OCI-LY7 (cell line): ENCODE measurements at regions not wholly inside any gene's neighbourhood (a gene's known extent, or its start where the extent isn't known, plus 50 kb on each side); places are given as distances from the start of the nearest gene placed in this dataset.

Experiments used
- BruUV-seq: library from RNA; stranded (reverse); fragments of 400-500 nt; replicated peaks from 2 replicates; lab custom pipeline; 2021; lab: Mats Ljungman, UMichigan
- CTCF ChIA-PET: fragments of 300-600 bp; sonication (Branson Sonifier 250); formaldehyde crosslinking; loops from one replicate; lab custom pipeline; 2022; ENCODE audit warnings: antibody characterized with exemption; ENCODE audit not compliant: unreplicated experiment; lab: Charles Lee
- POLR2A ChIA-PET: fragments of 300-600 bp; sonication (Branson Sonifier 250); formaldehyde crosslinking; loops from one replicate; lab custom pipeline; 2022; ENCODE audit warnings: antibody characterized with exemption; lab: Charles Lee
- DNase-seq: peaks from one replicate; pipeline ENCODE4 v3.0.0-alpha.2; 2015; ENCODE audit warnings: low spot score
- H2AFZ ChIP-seq: fragments of 200-600 bp; sonication (generic), shearing (Covaris generic); 2 replicates; pipeline ENCODE4 v1.6.1; 2014; ENCODE audit warnings: mild to moderate bottlenecking, antibody characterized with exemption, low read length, moderate library complexity
- H3K27ac ChIP-seq: fragments of 200-600 bp; sonication (generic); 2 replicates; pipeline ENCODE4 v1.5.1; 2014; ENCODE audit warnings: mixed run types, low read depth, mild to moderate bottlenecking, moderate library complexity, low read length, inconsistent platforms; ENCODE audit not compliant: poor library complexity, severe bottlenecking
- H3K36me3 ChIP-seq: fragments of 200-600 bp; sonication (generic); 2 replicates; pipeline ENCODE4 v1.6.1; 2014; ENCODE audit warnings: mild to moderate bottlenecking, antibody characterized with exemption, low read length, moderate library complexity, mixed read lengths; ENCODE audit not compliant: insufficient read depth
- H3K4me1 ChIP-seq: fragments of 200-600 bp; sonication (generic); 2 replicates; pipeline ENCODE4 v1.5.1; 2014; ENCODE audit warnings: mild to moderate bottlenecking, low read length; ENCODE audit not compliant: insufficient read depth, poor library complexity, severe bottlenecking
- H3K4me2 ChIP-seq: fragments of 200-600 bp; sonication (generic); 2 replicates; pipeline ENCODE4 v1.6.1; 2014; ENCODE audit warnings: mild to moderate bottlenecking, low read length
- H3K4me3 ChIP-seq: fragments of 200-600 bp; sonication (generic); 2 replicates; pipeline ENCODE4 v1.5.1; 2014; ENCODE audit warnings: mild to moderate bottlenecking, low read depth, low read length; ENCODE audit not compliant: poor library complexity, severe bottlenecking
- H3K79me2 ChIP-seq: fragments of 200-600 bp; sonication (generic); 2 replicates; pipeline ENCODE4 v1.6.1; 2016; ENCODE audit warnings: low read depth, mild to moderate bottlenecking, low read length, moderate library complexity, mixed read lengths; ENCODE audit not compliant: insufficient read depth
- H3K9me2 ChIP-seq: fragments of 200-600 bp; sonication (generic); 2 replicates; pipeline ENCODE4 v1.6.1; 2016; ENCODE audit warnings: mild to moderate bottlenecking, low read length, mixed read lengths; ENCODE audit not compliant: insufficient read depth
- H3K9me3 ChIP-seq: fragments of 200-600 bp; sonication (generic); 2 replicates; pipeline ENCODE4 v1.6.1; 2014; ENCODE audit warnings: mild to moderate bottlenecking, mixed run types, low read length, mixed read lengths
- H4K20me1 ChIP-seq: fragments of 200-600 bp; sonication (generic); 2 replicates; pipeline ENCODE4 v1.6.1; 2014; ENCODE audit warnings: mild to moderate bottlenecking, antibody characterized with exemption, low read length, moderate library complexity, mixed read lengths; ENCODE audit not compliant: insufficient read depth
- EZH2phosphoT487 ChIP-seq: fragments of 200-600 bp; sonication (generic); IDR thresholded peaks from 2 replicates; pipeline ENCODE4 v1.6.1; 2018; ENCODE audit warnings: low read depth, borderline replicate concordance, mild to moderate bottlenecking, mixed run types, antibody characterized with exemption, low read length, moderate library complexity, mixed read lengths
- intact Hi-C: fragments of 100-400 bp; cut with micrococcal nuclease; formaldehyde crosslinking; loops from one replicate; pipeline ENCODE4 v1.10.0; 2022; ENCODE audit not compliant: unreplicated experiment
- TF ChIP-seq, protein P1 (sequence below): fragments of 200-600 bp; sonication (generic); conservative IDR thresholded peaks from 2 replicates; pipeline ENCODE4 v1.5.1; 2014; ENCODE audit warnings: mild to moderate bottlenecking, antibody characterized with exemption, low read length, moderate library complexity, mixed read lengths

DNA sequence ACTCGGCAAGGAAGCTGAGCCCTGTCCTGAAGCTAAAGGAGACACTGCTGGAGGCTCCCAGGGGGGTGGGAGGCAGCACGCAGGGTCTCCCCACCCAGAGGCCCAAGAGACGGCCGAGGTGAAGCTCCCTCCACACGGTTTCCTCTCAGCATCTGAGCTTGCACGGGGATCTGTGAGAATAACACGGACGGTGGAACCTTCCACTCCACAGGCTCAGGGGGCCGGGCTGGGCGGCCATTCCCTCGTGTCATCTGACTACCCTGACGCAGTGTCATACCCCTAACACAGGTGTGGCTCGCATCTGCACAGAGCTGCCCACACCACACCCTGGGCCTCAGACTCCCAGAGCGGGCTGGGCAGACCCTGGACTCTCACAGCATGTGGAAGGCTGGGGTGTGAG lies 409.7 kb downstream of the SHANK2 start:
- H3K4me2 ChIP-seq = no peak overlapping the region
- no peak overlapping the region for H3K27ac ChIP-seq
- DNase-seq = no peak
- no TSS peak for BruUV-seq
- ChIA-PET POLR2A (no interaction called here), CTCF (no interaction called here)
- TF ChIP-seq, protein P1, sequence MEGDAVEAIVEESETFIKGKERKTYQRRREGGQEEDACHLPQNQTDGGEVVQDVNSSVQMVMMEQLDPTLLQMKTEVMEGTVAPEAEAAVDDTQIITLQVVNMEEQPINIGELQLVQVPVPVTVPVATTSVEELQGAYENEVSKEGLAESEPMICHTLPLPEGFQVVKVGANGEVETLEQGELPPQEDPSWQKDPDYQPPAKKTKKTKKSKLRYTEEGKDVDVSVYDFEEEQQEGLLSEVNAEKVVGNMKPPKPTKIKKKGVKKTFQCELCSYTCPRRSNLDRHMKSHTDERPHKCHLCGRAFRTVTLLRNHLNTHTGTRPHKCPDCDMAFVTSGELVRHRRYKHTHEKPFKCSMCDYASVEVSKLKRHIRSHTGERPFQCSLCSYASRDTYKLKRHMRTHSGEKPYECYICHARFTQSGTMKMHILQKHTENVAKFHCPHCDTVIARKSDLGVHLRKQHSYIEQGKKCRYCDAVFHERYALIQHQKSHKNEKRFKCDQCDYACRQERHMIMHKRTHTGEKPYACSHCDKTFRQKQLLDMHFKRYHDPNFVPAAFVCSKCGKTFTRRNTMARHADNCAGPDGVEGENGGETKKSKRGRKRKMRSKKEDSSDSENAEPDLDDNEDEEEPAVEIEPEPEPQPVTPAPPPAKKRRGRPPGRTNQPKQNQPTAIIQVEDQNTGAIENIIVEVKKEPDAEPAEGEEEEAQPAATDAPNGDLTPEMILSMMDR = no peak
- TF ChIP-seq EZH2phosphoT487 = no peak
- intact Hi-C loops = no loop called here
- H3K4me3 ChIP-seq = no peak overlapping the region
- no peaks in the 10 kb centered on the region for H3K9me3 ChIP-seq
- H3K79me2 ChIP-seq = no peaks in the 10 kb centered on the region
- H4K20me1 ChIP-seq = no peaks in the 10 kb centered on the region
- H3K36me3 ChIP-seq = no peaks in the 10 kb centered on the region
- H3K4me1 ChIP-seq = no peaks in the 10 kb centered on the region
- no peaks in the 10 kb centered on the region for H3K9me2 ChIP-seq
- H2AFZ ChIP-seq = no peak overlapping the region

DNA sequence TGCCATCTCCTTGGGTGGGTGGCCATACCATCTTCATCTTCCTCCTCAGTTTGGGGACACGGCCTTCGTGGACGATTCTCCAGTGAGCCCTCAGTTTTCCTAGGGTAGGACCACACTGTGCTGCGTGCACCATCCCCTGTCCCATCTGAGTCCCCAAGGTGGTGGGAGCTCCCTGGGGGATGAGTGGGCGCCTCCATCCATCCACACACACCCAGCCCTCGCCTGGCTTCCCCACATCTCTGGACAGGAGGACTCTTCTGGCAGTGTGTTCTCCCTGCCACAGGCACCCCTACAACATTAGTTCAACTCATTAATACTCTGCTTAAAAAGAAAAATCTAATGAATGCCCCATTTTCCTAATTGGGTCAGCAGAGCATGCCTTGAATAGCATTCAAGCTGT lies 408.5 kb downstream of the SHANK2 start:
- Histone ChIP-seq H4K20me1 (no peaks in the 10 kb centered on the region), H3K79me2 (no peaks in the 10 kb centered on the region), H3K9me2 (no peaks in the 10 kb centered on the region), H3K36me3 (no peaks in the 10 kb centered on the region), H3K4me2 (no peak overlapping the region), H2AFZ (no peak overlapping the region), H3K4me3 (no peak overlapping the region), H3K9me3 (no peaks in the 10 kb centered on the region), H3K4me1 (no peaks in the 10 kb centered on the region), H3K27ac (no peak overlapping the region)
- intact Hi-C loops = no loop called here
- DNase-seq = no peak
- CTCF ChIA-PET = no interaction called here
- POLR2A ChIA-PET = no interaction called here
- TF ChIP-seq, protein P1 = no peak
- TF ChIP-seq EZH2phosphoT487 = no peak
- no TSS peak for BruUV-seq

DNA sequence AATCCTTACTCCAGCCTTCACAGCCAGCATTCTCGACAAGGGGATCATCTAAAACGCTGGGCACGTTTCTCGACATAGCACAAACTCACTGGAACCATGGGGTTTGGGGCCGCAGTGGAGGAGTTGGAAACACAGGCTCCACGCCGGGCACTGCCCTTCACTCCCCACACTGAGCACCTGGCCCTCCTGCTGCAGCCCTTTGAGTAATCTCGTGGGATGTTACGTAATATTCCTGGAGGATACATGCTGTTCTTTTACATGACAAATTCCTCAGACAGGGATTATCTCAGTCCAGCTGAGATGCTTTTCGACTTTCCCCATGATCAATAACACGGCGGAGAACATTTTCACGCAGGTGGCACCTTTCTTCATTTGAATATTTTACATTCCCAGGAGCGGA lies 408.0 kb downstream of the SHANK2 start:
- Histone ChIP-seq H3K4me1 (no peaks in the 10 kb centered on the region), H3K36me3 (no peaks in the 10 kb centered on the region), H3K27ac (no peak overlapping the region), H2AFZ (no peak overlapping the region), H3K9me2 (no peaks in the 10 kb centered on the region), H3K4me2 (no peak overlapping the region), H4K20me1 (no peaks in the 10 kb centered on the region), H3K4me3 (no peak overlapping the region), H3K79me2 (no peaks in the 10 kb centered on the region), H3K9me3 (no peaks in the 10 kb centered on the region)
- CTCF ChIA-PET = no interaction called here
- TF ChIP-seq EZH2phosphoT487 = no peak
- no peak for DNase-seq
- POLR2A ChIA-PET = no interaction called here
- intact Hi-C loops = no loop called here
- no TSS peak for BruUV-seq
